Mesodermal cell (in vitro differentiated cells): ENCODE measurements at regions not wholly inside any gene's neighbourhood (a gene's known extent, or its start where the extent isn't known, plus 50 kb on each side); places are given as distances from the start of the nearest gene placed in this dataset.

Experiments
- H3K27ac ChIP-seq: 2 replicates; pipeline ENCODE4 v1.7.0; 2013; ENCODE audit warnings: mild to moderate bottlenecking, low read depth, low read length, moderate library complexity; ENCODE audit not compliant: severe bottlenecking
- H3K36me3 ChIP-seq: 2 replicates; pipeline ENCODE4 v1.7.1; 2013; ENCODE audit warnings: mild to moderate bottlenecking, low read length, moderate library complexity; ENCODE audit not compliant: control insufficient read depth, insufficient read depth
- H3K4me1 ChIP-seq: one replicate; pipeline ENCODE4 v1.7.1; 2013; ENCODE audit warnings: mild to moderate bottlenecking, low read length; ENCODE audit not compliant: insufficient read depth, control insufficient read depth, poor library complexity, severe bottlenecking
- H3K4me3 ChIP-seq: 2 replicates; pipeline ENCODE4 v1.7.0; 2013; ENCODE audit warnings: low read length, control low read depth, mild to moderate bottlenecking; ENCODE audit not compliant: insufficient read depth, poor library complexity, severe bottlenecking; ENCODE audit errors: extremely low read depth
- H3K9me3 ChIP-seq: 2 replicates; pipeline ENCODE4 v1.7.1; 2013; ENCODE audit warnings: mild to moderate bottlenecking, low read length, moderate library complexity; ENCODE audit not compliant: control insufficient read depth
- WGBS, 2 experiments: methylation state at CpG; one replicate each; pipeline ENCODE4 v1.1.5; 2013; ENCODE audit warnings: missing lambda C conversion rate in 2 of 2; ENCODE audit not compliant: insufficient coverage in 2 of 2; 5-methylcytosine and 5-hydroxymethylcytosine counted together

DNA sequence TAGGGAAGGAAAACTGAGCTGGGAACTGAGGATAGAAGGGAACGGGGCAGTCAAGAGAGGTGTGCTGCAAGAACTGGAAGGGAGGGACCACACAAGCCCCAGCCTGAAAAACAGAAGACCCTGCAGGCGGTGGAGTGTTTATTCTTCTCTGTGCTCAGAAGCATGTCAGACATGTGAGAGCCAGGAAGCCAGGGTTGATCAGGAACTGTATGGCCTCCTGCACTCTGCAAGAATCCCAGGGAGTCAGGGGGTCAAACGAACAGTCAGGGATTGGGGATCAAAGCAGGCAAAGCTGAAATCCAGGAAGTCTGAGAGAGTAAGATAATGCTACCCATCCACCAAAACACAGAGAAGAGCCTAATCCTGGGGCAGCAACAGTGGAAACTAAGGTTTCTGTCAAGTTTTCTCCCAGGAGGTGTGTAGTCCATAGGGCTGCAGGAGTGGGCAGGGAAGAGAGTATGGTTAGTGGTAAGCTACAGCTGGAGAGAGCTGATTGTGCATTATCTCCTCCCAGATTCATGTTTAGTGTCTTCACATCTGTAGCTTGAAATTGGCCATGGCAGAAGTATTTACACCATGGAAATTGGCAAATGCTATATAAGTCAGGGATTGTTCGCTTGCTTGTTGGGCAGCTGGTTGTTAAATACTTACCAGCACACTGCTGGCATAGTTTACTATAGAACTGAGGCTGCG is 115.4 kb upstream of the SLC44A1 start:
- peaks cover 37% of the 10 kb centered on the region for H3K4me1 ChIP-seq
- H3K36me3 ChIP-seq: no peaks in the 10 kb centered on the region
- H3K4me3 ChIP-seq: no peak overlapping the region
- H3K9me3 ChIP-seq: no peaks in the 10 kb centered on the region
- 65 to 74% methylated on average over 2 to 5 of the region's 5 CpGs for WGBS, 2 experiments
- peak overlapping the region; percentile 5 for H3K27ac ChIP-seq

- Histone ChIP-seq H3K36me3 (no peaks in the 10 kb centered on the region), H3K9me3 (no peaks in the 10 kb centered on the region), H3K27ac (no peak overlapping the region), H3K4me1 (peaks cover 37% of the 10 kb centered on the region), H3K4me3 (no peak overlapping the region)
- WGBS, 2 experiments: 88 to 93% methylated on average over 1 of the region's 1 CpG
Observed at GRCh38 chr9:105129731-105130130, 114.7 kb upstream of the SLC44A1 start.

DNA sequence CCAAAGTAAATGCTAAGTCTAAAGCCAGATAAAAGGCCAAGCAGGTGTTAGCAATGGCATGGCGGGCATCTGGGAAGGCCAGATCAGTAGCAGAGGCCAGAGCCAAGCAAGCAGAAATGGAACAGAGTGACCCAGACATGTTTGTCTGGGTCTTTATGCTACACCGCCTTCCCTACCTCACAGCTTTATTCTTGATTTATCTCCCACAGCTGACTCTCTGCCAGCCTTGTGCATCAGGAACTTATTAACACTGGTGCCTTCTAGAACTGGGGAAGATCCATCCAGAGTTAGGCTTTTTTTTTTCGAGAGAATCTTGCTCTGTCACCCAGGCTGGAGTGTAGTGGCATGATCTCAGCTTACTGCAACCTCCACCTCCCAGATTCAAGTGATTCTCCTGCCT is 112.5 kb upstream of the SLC44A1 start:
- no peaks in the 10 kb centered on the region for H3K36me3 ChIP-seq
- H3K4me1 ChIP-seq: peaks cover 25% of the 10 kb centered on the region
- 86 to 92% methylated on average over 2 to 3 of the region's 3 CpGs for WGBS, 2 experiments
- H3K9me3 ChIP-seq: no peaks in the 10 kb centered on the region
- H3K4me3 ChIP-seq: no peak overlapping the region
- peak overlapping the region; percentile 69 for H3K27ac ChIP-seq

DNA sequence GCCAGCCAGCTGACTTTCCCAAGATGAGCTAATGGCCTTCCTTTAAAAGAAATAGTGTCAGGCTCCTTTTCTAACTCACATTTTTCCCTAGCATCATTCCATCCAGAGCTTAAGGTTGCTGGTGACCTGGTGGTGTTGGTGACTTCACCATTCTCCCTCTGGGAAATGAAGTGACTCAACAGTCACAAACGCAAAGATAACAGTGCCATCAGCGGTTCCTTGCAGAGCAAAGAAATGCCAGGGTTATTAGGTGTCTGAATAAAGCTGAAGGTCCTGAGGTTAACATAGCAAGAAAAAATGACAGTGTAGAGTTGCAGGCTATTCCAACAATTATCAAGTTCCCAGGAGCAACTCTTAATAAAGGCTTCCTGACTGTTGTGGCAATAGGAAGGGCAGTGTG is 111.8 kb upstream of the SLC44A1 start:
- Histone ChIP-seq H3K36me3 (no peaks in the 10 kb centered on the region), H3K4me1 (peaks cover 19% of the 10 kb centered on the region), H3K4me3 (no peak overlapping the region), H3K9me3 (no peaks in the 10 kb centered on the region), H3K27ac (peak overlapping the region; percentile 69)
- 40 to 79% methylated on average over 1 to 2 of the region's 2 CpGs for WGBS, 2 experiments

GRCh38 chr9:105138306-105138801 is 106.1 kb upstream of the SLC44A1 start:
- Histone ChIP-seq H3K27ac (no peak overlapping the region), H3K9me3 (no peaks in the 10 kb centered on the region), H3K4me1 (peaks cover 7% of the 10 kb centered on the region), H3K4me3 (no peak overlapping the region), H3K36me3 (no peaks in the 10 kb centered on the region)
- 39% methylated on average over 4 of the region's 5 CpGs; no CpG with 5 or more reads in 1 of the 2 experiments for WGBS, 2 experiments

GRCh38 chr9:105141146-105141975 is 103.1 kb upstream of the SLC44A1 start:
- Histone ChIP-seq H3K9me3 (no peaks in the 10 kb centered on the region), H3K4me3 (no peak overlapping the region), H3K36me3 (no peaks in the 10 kb centered on the region), H3K27ac (no peak overlapping the region), H3K4me1 (peaks cover 7% of the 10 kb centered on the region)
- WGBS, 2 experiments: 86 to 92% methylated on average over 2 to 4 of the region's 5 CpGs

DNA sequence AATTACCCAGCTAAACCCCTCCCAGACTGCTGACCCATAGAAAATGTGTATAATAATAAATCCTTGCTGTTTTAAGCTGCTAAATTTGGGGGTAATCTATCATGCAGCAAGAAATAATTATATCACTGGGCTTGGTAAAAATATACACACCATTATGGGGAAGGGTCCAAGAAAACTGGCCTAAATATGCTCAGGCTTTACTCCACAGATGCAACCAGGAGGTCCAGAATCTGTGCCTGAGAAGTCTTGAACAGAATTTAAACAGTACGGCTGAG is 102.5 kb upstream of the SLC44A1 start:
- H3K27ac ChIP-seq: no peak overlapping the region
- H3K4me3 ChIP-seq: no peak overlapping the region
- WGBS, 2 experiments: 100% methylated on average over 1 of the region's 1 CpG
- no peaks in the 10 kb centered on the region for H3K36me3 ChIP-seq
- no peaks in the 10 kb centered on the region for H3K9me3 ChIP-seq
- H3K4me1 ChIP-seq: peaks cover 7% of the 10 kb centered on the region

- WGBS, 2 experiments: 97 to 98% methylated on average over 4 of the region's 8 CpGs
- Histone ChIP-seq H3K36me3 (no peaks in the 10 kb centered on the region), H3K4me3 (no peak overlapping the region), H3K4me1 (peaks cover 7% of the 10 kb centered on the region), H3K27ac (no peak overlapping the region), H3K9me3 (no peaks in the 10 kb centered on the region)
Observed at GRCh38 chr9:105142406-105143135, 101.9 kb upstream of the SLC44A1 start.

- Histone ChIP-seq H3K9me3 (no peaks in the 10 kb centered on the region), H3K27ac (no peak overlapping the region), H3K4me3 (no peak overlapping the region), H3K36me3 (no peaks in the 10 kb centered on the region), H3K4me1 (peaks cover 7% of the 10 kb centered on the region)
- 96 to 97% methylated on average over 4 to 6 of the region's 6 CpGs for WGBS, 2 experiments
Observed at GRCh38 chr9:105143136-105143430, 101.4 kb upstream of the SLC44A1 start.

DNA sequence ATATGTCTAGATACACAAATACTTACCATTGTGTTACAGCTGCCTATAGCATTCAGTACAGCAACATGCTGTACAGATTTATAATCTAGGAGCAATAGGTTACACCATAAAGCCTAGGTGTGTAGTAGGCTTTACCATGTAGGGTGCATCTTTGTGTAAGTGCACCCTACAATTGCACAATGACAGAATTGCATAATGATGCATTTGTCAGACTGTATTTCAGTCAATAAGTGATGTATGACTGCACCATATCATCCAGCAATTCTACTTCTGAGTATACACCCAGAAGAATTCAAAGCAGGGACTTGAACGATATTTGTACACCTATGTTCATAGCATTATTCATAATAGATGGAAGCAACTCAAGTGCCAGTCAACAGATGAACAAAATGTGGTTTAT is 100.4 kb upstream of the SLC44A1 start:
- H3K9me3 ChIP-seq: no peaks in the 10 kb centered on the region
- WGBS, 2 experiments: no CpG with 5 or more reads among the region's 1 CpG

More for the DNA sequence above, 100.4 kb upstream of the SLC44A1 start:
- no peak overlapping the region for H3K27ac ChIP-seq
- no peaks in the 10 kb centered on the region for H3K36me3 ChIP-seq
- peaks cover 3% of the 10 kb centered on the region for H3K4me1 ChIP-seq
- no peak overlapping the region for H3K4me3 ChIP-seq
